ENCODE measurements at regions not wholly inside any gene's neighbourhood (a gene's known extent, or its start where the extent isn't known, plus 50 kb on each side); places are given as distances from the start of the nearest gene placed in this dataset.
"Not testable (repeated sequence)": the region's sequence is repeated elsewhere in the genome, so short reads cannot be mapped to it uniquely, and the experiment has no call there.

DNA sequence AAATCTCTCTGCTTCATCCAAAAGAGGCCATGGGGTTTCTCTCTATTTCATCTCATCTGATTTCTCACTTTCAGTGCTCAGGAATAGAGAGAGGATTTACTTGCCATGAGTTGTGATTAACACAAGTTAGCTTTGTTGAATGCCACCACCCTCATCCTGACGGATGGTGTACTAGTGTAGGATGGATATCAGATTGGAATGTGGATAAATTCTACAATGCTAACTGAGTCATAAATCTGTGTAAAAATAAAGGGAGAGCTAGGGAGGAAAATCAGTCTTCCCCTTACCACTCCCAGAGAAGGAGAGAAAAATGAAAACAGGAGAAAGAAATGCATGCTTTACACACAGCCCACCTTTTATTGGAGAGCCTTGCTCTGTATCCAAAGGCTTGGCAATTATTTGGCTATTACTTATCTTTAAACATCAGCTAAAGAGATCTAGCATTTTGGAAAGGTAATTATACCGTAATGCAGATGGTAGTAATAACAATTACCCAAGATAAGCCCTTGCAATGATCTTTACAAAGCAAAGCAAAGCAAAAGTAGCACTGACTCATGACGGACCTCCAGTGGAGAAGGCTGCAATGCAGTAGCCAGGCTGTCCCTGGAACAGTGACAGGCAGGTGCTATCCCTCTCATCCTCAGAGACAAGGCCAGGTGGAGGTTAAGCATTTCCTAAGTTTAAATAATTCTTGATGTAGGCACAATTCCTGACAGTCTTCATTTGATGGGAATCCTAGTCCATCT lies 306.3 kb upstream of the PPARGC1A start:
- DNase-seq: no peak

DNA sequence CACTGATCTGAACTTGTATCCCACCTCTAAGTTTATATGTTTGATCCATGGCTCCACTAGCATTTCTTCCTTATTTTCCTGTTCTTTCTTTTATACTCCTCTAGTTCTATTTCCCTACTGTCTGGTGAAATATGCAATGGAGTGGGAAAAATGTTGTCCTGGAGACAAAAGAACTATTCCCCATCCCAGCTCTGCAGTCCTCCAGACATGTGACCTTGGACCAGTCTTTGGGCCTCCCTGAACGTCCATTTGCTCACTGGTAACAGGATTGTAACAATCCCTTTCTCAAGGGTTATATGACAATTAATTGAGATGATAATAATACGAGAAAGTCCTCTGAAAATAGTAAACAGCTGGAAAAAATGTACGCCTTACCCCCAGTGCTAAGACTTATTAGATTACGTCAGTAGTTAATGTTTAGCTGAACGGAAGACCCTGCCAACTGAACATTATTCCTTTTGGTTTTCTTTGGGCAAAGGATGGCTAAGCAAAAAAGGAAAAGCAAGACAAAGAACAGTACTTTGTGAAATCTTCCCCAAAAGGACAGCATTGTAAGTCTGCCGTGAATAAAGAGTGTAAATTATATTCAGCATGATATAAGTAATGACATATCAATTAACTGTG lies 302.3 kb upstream of the PPARGC1A start:
- no peak for DNase-seq

DNA sequence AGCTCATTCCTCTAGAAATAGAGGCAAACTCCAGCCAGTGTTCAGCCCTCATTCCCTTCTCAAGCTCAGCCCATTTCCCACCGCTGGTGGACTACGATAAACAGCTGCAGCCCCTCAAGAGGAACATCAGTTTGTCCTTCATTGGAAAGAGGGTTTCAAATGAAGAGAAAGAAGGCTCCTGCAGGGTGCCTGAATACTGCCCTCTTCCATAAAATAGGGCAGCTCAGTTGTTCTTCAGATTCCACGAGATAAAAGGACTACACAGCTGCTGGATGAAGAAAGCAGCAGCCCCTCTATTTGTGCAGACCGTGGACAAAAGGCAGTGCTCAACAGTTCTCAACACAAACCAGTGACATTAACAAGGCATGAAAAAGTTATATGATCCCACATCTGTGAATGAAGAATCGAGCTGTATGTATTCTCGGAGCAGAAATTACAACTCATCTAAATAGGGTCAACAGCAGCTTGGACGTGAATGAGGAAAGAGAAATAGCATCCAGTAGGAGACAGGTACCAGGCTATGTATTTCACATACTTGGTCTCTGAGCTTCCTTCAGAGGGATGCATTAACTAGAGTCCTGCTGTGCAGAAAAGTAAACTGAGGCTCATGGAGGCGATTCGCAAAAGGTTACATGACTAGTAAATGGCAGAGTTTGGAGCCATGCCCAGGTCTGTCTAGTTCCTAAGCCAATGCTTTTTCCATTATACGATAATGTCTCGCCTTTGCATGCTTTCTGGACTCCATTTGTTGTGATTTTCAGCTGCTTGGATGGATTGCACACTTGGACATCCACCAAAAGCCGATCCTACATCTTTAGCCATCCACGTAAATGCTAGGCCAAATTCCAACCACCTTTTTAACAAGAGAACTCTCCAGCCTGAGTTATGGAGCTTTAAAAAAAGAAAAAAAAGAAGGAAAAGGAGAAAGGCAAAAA lies 301.2 kb upstream of the PPARGC1A start:
- DNase-seq: no peak

DNA sequence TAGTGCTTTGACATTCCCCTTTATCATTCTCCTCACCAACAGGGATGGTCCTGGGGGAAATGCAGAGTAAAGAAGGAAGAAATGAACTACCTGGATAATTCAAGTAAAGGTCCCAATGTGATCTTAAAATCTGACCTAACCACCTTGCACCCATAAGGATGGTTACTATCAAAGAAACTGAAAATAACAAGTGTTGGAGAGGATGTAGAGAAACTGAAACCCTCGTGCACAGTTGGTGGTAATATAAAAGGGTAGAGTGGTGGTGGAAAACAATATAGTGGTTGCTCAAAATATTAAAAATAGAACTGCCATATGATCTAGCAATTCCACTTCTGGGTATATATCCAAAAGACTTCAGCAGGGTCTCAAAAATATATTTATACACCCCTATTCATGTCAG lies 298.6 kb upstream of the PPARGC1A start:
- no peak for DNase-seq

DNA sequence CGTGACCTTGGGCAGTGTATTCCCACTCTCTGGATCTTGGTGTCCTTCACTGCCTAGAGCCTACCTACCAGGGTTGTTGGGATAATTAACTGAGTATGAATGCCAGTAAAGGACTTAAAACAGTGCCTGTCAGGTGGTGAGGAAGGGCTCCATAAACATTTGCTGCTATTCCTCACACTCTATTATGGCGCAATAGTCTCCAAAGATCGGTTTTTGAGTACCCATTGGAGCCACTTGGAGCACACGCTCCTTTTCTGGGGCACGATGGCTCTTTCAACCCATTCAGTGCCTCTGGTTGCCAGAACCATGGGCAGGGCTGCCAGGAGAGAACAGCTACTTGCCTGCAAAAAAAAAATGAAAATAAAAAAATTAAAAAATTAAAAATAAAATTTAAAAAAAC lies 296.6 kb upstream of the PPARGC1A start:
- no peak for DNase-seq

DNA sequence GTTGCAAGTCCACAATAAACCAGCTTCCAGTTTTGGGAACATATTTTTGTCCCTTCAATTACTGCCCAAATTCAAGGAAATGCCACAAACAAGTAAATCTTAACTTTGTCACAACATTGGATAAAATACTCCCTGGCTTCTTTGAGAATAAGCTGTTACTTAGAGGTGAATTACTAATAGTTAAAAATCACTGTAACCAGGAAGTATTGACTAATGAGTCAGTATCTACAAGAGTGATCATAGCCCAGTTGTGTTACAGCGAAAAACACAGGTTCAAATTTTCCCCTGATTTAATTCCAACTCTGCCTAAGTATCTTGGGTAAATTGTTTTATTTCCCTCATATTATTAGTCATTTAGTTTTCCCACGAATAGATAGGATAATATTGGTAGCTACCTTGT lies 291.2 kb upstream of the PPARGC1A start:
- no peak for DNase-seq

DNA sequence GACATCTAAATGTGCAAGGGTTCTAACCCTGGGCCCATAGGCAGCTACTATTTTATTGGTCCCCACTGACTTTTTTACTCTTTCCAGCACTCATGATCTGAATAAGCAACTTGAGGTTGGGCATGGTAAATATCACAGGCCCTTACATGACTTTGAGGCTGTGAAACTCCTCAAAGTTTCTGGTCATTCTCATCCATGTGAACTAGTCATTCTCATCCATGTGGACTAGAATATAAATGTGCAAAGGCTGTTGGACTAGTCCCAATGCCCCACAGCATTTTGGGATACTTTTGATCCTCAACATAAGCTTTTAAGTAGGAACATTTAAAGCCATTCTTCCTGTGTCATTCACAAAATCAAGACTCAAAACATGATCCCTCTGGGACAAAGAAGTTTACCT lies 290.7 kb upstream of the PPARGC1A start:
- DNase-seq: no peak

DNA sequence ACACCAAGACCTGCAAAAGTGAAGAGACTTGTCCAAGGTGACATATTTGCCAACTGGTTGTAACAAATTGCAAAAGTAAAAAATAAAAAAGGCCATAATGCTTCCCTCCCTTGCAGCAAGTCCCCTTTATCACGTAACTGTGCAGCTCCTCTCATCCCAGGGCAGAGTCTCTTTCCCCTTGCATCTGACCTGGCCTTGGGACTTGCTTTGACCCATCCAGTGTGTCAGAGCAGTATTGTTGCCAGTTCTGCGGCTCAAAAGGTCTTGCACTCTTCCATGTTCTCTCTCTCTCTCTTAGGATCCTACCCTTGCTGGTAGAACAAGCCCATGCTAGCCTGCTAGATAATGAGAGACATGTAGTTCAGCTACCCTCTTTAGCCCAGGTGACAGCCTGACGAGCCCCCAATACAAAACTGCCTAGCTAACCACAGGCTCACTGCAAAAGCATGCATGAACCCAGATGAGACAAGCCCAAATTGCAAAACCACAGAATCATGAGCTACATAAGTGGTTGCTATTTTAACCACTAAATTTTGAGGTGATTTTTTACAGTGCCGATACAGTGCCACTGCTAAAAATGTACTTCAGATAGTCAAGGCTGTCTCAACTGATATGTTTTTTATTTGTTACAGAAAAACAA lies 289.5 kb upstream of the PPARGC1A start:
- no peak for DNase-seq

DNA sequence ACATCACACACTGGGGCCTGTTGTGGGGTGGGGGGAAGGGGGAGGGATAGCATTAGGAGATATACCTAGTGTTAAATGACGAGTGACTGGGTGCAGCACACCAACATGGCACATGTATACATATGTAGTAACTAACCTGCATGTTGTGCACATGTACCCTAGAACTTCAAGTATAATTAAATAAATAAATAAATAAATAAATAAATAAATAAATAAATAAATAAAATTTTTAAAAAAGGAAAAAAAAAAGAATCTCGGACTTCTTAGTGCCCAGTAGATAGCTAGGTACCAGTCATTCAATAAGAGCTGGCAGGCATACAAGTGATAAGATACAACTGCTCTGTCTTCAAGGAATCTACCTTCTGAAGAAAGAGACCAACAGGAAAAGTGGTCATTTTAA lies 287.6 kb upstream of the PPARGC1A start:
- not testable (repeated sequence) for DNase-seq

DNA sequence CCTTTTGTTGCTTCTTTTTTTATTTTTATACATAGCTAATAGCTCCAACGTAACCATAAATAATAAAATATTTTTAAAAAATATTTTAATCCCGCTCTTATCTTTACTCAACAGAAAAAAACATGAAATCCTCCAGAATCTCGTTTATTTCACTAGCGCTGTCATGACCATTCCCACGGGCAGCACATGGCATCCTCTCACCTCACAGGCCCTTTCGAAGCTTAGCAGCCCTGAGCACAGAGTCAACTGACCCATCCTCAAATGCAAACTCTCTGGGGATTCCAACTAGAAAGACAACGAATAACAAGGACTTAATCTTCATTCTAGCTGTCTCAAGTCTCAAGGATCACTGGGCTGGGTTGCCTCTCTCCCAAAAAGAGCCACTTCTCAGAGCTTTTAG lies 285.9 kb upstream of the PPARGC1A start:
- no peak for DNase-seq

DNA sequence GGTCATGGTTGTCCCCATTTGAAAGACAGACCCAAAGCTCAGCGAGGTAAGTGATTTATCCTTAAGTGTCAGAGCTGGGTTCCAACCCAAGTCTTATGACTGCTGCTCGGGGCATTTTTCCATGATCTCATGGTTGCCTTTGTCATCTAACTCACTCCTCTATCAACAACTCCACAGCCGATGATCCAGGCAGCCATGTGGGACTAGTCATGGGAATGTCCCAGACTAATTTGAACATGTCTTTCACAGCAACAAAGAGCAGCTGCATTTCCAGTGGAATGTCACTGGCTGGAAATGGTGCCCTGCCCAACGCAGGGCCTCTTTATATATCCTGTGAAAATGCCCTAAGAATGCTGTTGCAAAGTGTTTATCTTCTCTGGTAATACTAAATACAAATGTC lies 284.8 kb upstream of the PPARGC1A start:
- DNase-seq: peak; percentile 22

DNA sequence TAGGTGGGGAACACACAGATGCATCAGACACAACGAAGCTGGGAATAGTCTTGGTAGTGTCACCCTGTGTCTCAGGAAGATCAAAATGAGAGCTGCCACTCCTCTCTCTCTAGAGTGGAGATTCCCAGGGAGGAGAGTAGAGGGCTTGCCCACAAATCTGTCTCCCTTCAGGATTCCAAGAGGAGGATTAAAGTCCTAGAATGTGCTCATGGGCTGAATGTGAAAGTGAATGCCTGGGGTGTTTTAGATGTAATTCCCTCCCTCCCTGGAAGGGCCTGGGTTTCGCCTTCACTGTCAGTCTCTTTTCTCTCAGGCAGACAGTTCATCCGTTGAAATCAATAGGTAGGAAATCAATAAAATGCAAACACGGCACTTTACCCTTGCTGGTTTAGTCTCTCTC lies 282.6 kb upstream of the PPARGC1A start:
- no peak for DNase-seq

DNA sequence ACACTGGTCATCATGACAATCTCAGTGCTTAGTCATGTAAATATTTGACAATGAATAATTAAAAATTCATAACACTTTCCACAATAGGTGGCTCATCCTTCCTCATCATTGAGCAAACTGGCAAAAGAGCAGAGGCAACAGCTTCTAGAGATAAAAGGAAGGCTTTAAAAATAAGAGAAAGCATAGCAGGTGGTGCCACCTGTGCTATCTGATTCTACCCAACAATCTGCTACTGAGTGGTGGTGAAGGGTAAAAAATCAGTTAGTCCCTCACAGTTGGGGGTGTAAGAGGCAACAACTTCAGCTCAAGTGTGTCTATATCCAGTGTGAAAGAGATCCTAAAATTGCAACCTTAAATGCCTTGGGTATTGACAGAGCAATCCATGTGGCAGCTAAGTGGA lies 280.1 kb upstream of the PPARGC1A start:
- DNase-seq: no peak

DNA sequence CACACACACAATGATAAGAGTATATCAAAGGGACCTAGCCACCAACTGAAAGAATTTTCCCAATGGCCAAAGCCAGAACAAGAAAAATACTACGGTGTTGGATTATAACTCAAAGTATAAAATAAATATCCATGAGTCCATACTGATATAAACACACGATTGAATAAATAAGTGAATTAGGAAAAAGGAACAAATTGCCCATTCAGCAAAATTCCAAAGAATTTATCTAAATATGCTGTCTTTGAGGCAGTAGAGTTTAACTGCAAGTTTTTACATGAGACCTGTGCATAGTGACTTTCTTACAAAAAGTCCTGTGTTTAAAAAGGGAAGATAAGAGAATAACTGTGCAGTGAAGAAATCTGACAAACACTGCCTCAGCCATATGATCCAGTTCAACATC lies 278.8 kb upstream of the PPARGC1A start:
- no peak for DNase-seq

DNA sequence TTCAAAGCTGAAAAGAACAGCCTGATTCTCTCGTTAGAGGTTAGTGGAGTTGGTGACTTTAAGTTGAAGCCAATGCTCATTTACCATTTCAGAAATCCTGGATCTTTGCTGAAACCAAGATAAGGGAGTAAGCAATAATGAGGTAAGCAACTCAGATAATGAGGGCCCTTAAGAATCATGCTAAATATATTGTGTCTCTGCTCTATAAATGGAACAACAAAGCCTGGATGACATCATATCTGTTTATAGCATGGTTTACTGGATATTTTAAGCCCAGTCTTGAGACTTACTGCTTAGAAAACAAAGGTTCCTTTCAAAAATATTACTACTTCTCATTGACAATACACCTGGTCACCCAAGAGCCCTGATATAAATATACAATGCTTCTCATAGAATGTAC lies 276.7 kb upstream of the PPARGC1A start:
- no peak for DNase-seq

DNA sequence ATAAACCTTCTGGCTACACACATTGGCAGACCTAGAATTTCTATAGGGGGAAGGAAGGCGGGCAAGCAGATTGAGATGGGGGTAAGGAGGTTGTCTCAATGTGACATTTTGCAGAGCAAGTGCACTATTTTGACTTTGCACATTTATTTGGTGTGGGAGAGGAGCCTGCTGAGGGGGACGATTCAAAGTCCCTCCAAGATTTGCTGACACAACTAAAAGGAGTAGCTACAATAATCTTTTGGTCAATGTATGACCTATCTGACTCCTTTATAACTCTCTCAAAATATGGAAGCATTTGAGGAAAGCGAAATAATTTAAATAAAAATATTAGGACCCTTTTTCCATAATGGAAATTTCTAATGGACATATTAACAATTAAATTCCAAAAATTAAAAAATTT lies 274.9 kb upstream of the PPARGC1A start:
- no peak for DNase-seq

DNA sequence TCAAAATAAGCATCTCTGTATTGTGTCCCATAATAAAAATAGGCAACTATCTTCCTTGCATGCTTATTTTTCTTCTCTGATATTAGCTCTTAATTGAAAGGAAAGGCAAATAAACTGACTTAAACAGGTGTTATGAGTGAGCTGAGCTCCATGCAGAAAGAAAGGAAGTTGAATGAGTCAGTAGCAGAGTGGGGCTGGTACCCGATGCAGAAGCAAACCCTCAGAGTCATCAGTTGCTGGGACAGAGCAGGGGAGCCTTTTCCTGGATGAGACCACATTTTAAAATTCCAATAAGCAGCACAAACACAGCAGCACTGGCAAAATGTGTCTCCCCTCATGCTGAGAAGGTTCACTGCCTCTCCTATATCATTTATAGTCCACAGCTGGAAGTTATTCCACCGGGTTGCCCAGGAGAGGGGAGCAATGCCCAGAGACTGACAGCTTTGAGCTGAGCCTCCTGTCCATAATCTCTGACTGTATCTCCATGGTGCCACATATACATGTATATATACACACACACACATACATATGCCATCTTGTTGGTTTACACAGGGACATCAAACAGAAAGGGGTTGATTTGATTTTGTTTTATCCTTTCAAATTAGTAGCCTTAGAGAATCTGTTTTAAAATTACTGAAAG lies 274.3 kb upstream of the PPARGC1A start:
- DNase-seq: peak; percentile 36

DNA sequence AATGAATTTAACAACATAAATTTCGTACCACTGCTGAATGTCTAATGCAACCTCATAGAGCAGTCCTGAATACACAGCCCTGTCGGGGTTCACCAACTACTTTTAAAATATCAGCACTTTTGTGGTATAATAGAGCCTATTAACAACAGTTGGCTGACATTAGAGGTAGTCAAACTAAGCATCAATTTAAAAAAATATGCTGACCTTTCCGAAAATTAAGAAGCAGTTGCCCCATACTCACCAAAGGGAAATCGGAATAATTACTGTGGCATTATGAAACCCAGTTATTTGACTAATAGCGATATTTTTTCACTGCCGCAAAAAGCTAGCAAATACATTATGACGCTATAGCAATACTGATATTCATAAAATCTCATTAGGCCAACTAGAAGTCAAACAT lies 273.5 kb upstream of the PPARGC1A start:
- no peak for DNase-seq

DNA sequence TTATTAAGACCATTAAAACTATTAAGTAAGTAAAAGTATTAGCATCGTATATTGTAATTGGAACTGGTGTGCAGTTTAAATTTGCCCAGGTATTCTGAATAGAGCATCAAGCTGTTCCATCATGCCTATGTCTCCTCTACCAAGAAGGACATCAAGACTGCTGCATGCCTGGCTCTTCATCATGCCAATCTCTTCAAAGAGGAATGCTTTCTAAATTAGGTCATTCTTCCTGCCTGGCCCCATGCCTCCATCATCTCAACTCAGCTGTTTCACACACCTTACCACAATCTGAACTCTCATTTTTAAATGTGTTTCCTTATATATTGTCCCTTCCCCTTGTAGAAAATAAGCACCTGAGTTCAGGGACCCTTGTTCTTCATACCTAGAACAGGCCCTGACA lies 270.5 kb upstream of the PPARGC1A start:
- DNase-seq: peak; percentile 45

DNA sequence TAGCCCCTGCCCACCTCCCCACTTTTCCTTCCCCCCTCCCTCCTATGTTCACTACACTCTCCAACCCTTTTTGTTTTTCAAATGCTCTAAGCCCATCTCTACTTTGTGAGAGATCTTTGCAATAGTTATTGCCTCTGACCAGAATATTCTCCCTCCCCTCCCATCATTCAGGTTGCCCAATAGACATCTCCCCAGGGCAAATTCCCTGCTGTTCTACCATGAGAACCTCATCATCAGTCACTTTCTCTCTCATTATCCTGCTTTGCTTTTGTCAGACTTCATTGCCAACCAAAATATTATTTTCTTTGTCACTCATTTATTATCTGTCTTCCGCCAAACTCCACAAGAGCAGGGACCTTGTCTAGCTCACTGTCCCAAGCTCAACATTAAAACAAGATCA lies 268.2 kb upstream of the PPARGC1A start:
- no peak for DNase-seq

DNA sequence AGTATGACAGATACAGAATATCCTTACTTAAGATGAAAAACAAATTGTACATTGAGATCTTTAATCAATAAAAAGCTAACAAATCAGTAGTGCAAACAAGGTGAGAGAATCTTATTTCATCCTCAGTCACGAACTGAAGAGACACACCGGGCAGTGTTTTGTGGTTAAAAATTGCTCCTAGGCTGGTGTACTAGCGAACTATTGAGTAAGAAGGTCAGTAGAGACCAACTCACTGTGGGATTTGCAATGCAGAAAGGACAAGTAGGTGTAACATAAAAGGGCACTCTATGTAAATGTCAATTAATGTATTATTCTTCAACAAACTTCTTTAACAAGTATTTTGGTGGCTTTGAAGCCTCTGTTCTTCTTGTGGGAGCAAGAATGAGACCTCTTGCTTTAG lies 260.2 kb upstream of the PPARGC1A start:
- no peak for DNase-seq

DNA sequence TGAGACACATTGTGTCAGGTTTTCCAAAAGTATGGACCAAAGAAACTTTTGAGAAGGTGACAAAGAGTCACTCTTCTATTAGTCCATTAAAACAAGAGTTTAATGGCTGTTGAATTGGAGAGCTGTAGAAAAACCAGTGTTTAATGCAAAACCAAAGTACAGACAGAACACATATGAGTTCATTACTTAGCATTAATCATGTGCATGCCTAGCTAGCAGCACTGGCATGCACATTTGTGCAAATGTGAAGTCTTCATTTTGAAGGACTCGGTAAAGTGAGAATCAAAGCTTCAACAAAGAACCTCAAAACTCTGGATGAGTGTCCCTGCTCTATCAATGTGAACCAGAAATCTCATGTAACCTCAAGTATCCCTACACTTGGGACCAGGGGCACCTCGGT lies 256.3 kb upstream of the PPARGC1A start:
- DNase-seq: no peak

DNA sequence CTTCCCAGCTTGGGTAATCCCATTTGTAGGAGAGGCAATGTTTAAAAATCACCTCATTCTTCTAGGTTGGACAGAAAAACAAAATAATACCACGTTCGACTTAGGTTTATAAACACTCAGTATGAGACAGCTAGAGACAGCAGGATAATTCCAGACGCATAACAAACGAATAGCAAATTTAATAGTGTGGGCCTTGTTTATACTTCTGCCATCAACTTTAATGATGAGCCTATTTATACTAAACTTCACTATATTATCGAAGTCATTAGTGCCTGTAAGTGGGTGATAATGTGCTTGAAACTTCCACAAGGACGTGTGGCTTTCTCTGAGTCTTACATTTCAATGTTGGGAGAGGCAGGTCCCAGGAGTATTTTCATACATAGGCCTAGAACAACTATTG lies 255.7 kb upstream of the PPARGC1A start:
- DNase-seq: no peak

All from kidney glomerular epithelial cell (primary cell).